Lung (tissue), 11 donors: ENCODE measurements at regions not wholly inside any gene's neighbourhood (a gene's known extent, or its start where the extent isn't known, plus 50 kb on each side); places are given as distances from the start of the nearest gene placed in this dataset.

Source experiments
- ATAC-seq: fragments of 200-7000 bp; cut with Tn5 transposase; one replicate; pipeline ENCODE4 v1.9.1; 2020; ENCODE audit warnings: moderate number of reproducible peaks; ENCODE audit not compliant: insufficient read depth, low FRiP score
- DNase-seq, 3 donors: peaks; one replicate each; pipeline ENCODE4 v3.0.0-alpha.2; 2013 to 2017
- H3K27ac ChIP-seq, 2 donors: one replicate each; pipeline ENCODE4 v1.5.1; 2013; ENCODE audit warnings: mild to moderate bottlenecking in 2 of 2, moderate library complexity in 2 of 2, control low read depth in 1 of 2, inconsistent platforms in 1 of 2, low read depth in 1 of 2, low read length in 1 of 2
- H3K27me3 ChIP-seq, 3 donors: one replicate each; pipeline ENCODE4 v1.5.1; 2013; ENCODE audit warnings: low read length in 2 of 3; ENCODE audit not compliant: control insufficient read depth in 3 of 3, insufficient read depth in 3 of 3
- H3K36me3 ChIP-seq, 4 donors: one replicate each; pipeline ENCODE4 v1.5.1; 2013; ENCODE audit warnings: low read length in 4 of 4, mild to moderate bottlenecking in 1 of 4, moderate library complexity in 1 of 4; ENCODE audit not compliant: control insufficient read depth in 4 of 4, insufficient read depth in 4 of 4
- H3K4me1 ChIP-seq, 5 donors: one replicate each; pipeline ENCODE4 v1.5.1; 2013; ENCODE audit warnings: low read length in 5 of 5, mild to moderate bottlenecking in 2 of 5, moderate library complexity in 1 of 5; ENCODE audit not compliant: control insufficient read depth in 5 of 5, insufficient read depth in 5 of 5
- H3K4me3 ChIP-seq: one replicate; pipeline ENCODE4 v1.5.1; 2013; ENCODE audit warnings: mild to moderate bottlenecking, control low read depth, moderate library complexity
- H3K9ac ChIP-seq, 2 donors: one replicate each; pipeline ENCODE4 v1.5.1; 2013; ENCODE audit warnings: low read length in 2 of 2, control low read depth in 1 of 2; ENCODE audit not compliant: insufficient read depth in 1 of 2
- H3K9me3 ChIP-seq, 4 donors: one replicate each; pipeline ENCODE4 v1.5.1; 2013; ENCODE audit warnings: low read length in 3 of 4, mild to moderate bottlenecking in 1 of 4, moderate library complexity in 1 of 4; ENCODE audit not compliant: control insufficient read depth in 4 of 4, insufficient read depth in 3 of 4
- CTCF ChIP-seq: IDR thresholded peaks from 2 replicates; pipeline ENCODE4 v1.5.1; 2012; ENCODE audit warnings: mild to moderate bottlenecking; ENCODE audit errors: control extremely low read depth, extremely low read depth
- WGBS, 2 donors: extraction: QIAGEN DNeasy Blood & Tissue Kit; methylation state at CpG; one replicate each; pipeline ENCODE4 v1.1.7; 2013; 5-methylcytosine and 5-hydroxymethylcytosine counted together
- donor health status: control.
- donor health status: control.
- donor health status: Bipolar disorder and iron deficiency.
- donor health status: healthy.
- donor health status: DM: yes; HTN: yes; CAD: no.

GRCh38 chr17:79177877-79178276 is 103.3 kb downstream of the ENGASE start:
- no peak overlapping the region for H3K9ac ChIP-seq
- WGBS, 2 donors, result 75 to 83% methylated on average over 20 of the region's 20 CpGs
- no peak for ATAC-seq
- H3K27me3 ChIP-seq, result peaks cover 12 to 47% (median 13%) of the 10 kb centered on the region in 3 donors
- no peaks in the 10 kb centered on the region for H3K4me1 ChIP-seq
- H3K27ac ChIP-seq, result no peak overlapping the region
- peaks cover 0 to 6% (median 0%) of the 10 kb centered on the region in 4 donors for H3K9me3 ChIP-seq
- no peak for DNase-seq
- no peak overlapping the region for H3K4me3 ChIP-seq
- no peak for TF ChIP-seq CTCF
- H3K36me3 ChIP-seq, result no peaks in the 10 kb centered on the region

- no peak for DNase-seq
- no peak for TF ChIP-seq CTCF
- no peak for ATAC-seq
Observed at GRCh38 chr17:79176792-79177601, 102.4 kb downstream of the ENGASE start.

GRCh38 chr17:79174905-79175856 is 100.6 kb downstream of the ENGASE start:
- no peak overlapping the region for H3K9ac ChIP-seq
- no peak for TF ChIP-seq CTCF
- no peak overlapping the region for H3K4me3 ChIP-seq
- DNase-seq (no peak), ATAC-seq (no peak)
- peaks cover 0 to 7% (median 0%) of the 10 kb centered on the region in 5 donors for H3K4me1 ChIP-seq
- 72 to 74% methylated on average over 28 of the region's 28 CpGs for WGBS, 2 donors
- H3K27ac ChIP-seq, result no peak overlapping the region
- no peaks in the 10 kb centered on the region for H3K36me3 ChIP-seq
- H3K9me3 ChIP-seq, result peaks cover 0 to 6% (median 0%) of the 10 kb centered on the region in 4 donors
- H3K27me3 ChIP-seq, result peaks cover 0 to 29% (median under 1%) of the 10 kb centered on the region in 3 donors

More at GRCh38 chr17:79176792-79177601, 102.4 kb downstream of the ENGASE start:
- H3K36me3 ChIP-seq, result no peaks in the 10 kb centered on the region
- no peak overlapping the region for H3K9ac ChIP-seq
- no peak overlapping the region for H3K27ac ChIP-seq
- peaks cover 0 to 6% (median 0%) of the 10 kb centered on the region in 4 donors for H3K9me3 ChIP-seq
- H3K27me3 ChIP-seq, result peaks cover 3 to 42% (median 13%) of the 10 kb centered on the region in 3 donors
- no peaks in the 10 kb centered on the region for H3K4me1 ChIP-seq
- WGBS, 2 donors, result 62 to 81% methylated on average over 20 to 21 of the region's 21 CpGs
- H3K4me3 ChIP-seq, result no peak overlapping the region
